Medulla oblongata (tissue), 1 donor: ENCODE measurements at regions not wholly inside any gene's neighbourhood (a gene's known extent, or its start where the extent isn't known, plus 50 kb on each side); places are given as distances from the start of the nearest gene placed in this dataset.

Experiments
- DNase-seq: peaks from one replicate; pipeline ENCODE4 v3.0.0-alpha.2; 2015; ENCODE audit errors: extremely low spot score

- no peak for DNase-seq
These were observed 101.5 kb downstream of the KCTD15 start for GRCh38 chr19:33898062-33898677.

GRCh38 chr19:33900817-33901216 lies 104.1 kb downstream of the KCTD15 start:
- no peak for DNase-seq

- no peak for DNase-seq
These were observed 105.7 kb downstream of the KCTD15 start for GRCh38 chr19:33902395-33902794.

- no peak for DNase-seq
These were observed 106.3 kb downstream of the KCTD15 start for GRCh38 chr19:33902802-33903488.

- DNase-seq, result no peak
These were observed 106.8 kb downstream of the KCTD15 start for GRCh38 chr19:33903489-33903850.

- DNase-seq, result no peak
These were observed 108.0 kb downstream of the KCTD15 start for GRCh38 chr19:33904681-33905080.

GRCh38 chr19:33905473-33905936 lies 108.8 kb downstream of the KCTD15 start:
- DNase-seq, result no peak

GRCh38 chr19:33905937-33906577 lies 109.4 kb downstream of the KCTD15 start:
- DNase-seq, result no peak

GRCh38 chr19:33906578-33907335 lies 110.1 kb downstream of the KCTD15 start:
- no peak for DNase-seq

GRCh38 chr19:33910922-33911321 lies 114.3 kb downstream of the KCTD15 start:
- DNase-seq, result no peak

- no peak for DNase-seq
These were observed 117.9 kb downstream of the KCTD15 start for GRCh38 chr19:33914599-33914998.

- no peak for DNase-seq
These were observed 120.1 kb downstream of the KCTD15 start for GRCh38 chr19:33916792-33917191.

- DNase-seq, result no peak
These were observed 122.6 kb downstream of the KCTD15 start for GRCh38 chr19:33919291-33919690.

GRCh38 chr19:33921165-33921564 lies 124.5 kb downstream of the KCTD15 start:
- no peak for DNase-seq

GRCh38 chr19:33926306-33926705 lies 129.6 kb downstream of the KCTD15 start:
- DNase-seq, result no peak

- DNase-seq, result no peak
These were observed 131.3 kb downstream of the KCTD15 start for GRCh38 chr19:33927789-33928457.

GRCh38 chr19:33928458-33928950 lies 131.8 kb downstream of the KCTD15 start:
- DNase-seq, result no peak

GRCh38 chr19:33933931-33934330 lies 137.3 kb downstream of the KCTD15 start:
- no peak for DNase-seq

- DNase-seq, result no peak
These were observed 142.2 kb downstream of the KCTD15 start for GRCh38 chr19:33938821-33939220.

GRCh38 chr19:33941133-33941532 lies 144.5 kb downstream of the KCTD15 start:
- DNase-seq, result no peak

- DNase-seq, result no peak
These were observed 150.0 kb downstream of the KCTD15 start for GRCh38 chr19:33946535-33947264.
